ENCODE measurements at regions not wholly inside any gene's neighbourhood (a gene's known extent, or its start where the extent isn't known, plus 50 kb on each side); places are given as distances from the start of the nearest gene placed in this dataset.

DNA sequence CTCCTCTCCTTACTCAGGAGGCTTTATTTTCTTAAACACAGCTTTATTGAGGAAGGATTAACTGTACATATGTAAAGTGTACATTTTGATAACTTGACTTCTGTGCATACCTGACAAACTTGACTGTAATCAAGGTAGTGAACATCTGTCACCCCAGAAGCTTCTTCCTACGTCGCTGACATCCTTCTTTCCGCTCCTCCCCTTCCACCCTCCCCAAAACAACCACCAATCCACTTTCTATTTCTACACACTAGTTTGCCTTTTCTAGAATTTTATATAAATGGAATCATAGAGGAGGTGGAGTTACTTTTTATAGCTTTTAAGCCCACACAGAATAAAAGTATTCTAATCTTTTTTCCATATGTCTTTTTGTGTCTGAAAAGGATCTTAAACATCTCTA, 225.2 kb upstream of the RBFOX1 start:
- FAIRE-seq (no peak), DNase-seq (ENCODE audit: low read depth, low spot score) (no peak)
- H3K27ac ChIP-seq (ENCODE audit: insufficient read depth, low read depth, low read length), result no peak overlapping the region
- H3K9me1 ChIP-seq (replicated peaks; ENCODE audit: control insufficient read depth, extremely low read depth, insufficient read depth, low read length), result no peaks in the 10 kb centered on the region
- H3K4me1 ChIP-seq (ENCODE audit: control insufficient read depth, extremely low read depth, insufficient read depth, low read length), result no peaks in the 10 kb centered on the region
- no peak overlapping the region for H3K4me3 ChIP-seq (replicated peaks in 1 of 3; ENCODE audit: insufficient read depth in 1 of 3, low read depth in 1 of 3, low read length in 3 of 3)
- H3K9me3 ChIP-seq (replicated peaks; ENCODE audit: control insufficient read depth, insufficient read depth, low read length), result peaks cover 10% of the 10 kb centered on the region
- no peak overlapping the region for H2AFZ ChIP-seq (ENCODE audit: low read depth, low read length)
- no peak overlapping the region for H3K9ac ChIP-seq (replicated peaks; ENCODE audit: extremely low read depth, insufficient read depth, low read length)
- TF ChIP-seq GATA2 (IDR thresholded peaks at IDR 0.05; ENCODE audit: insufficient read depth, insufficient read length, low read depth, low read length), result no peak
- no peak for TF ChIP-seq POLR2AphosphoS5 (IDR thresholded peaks at IDR 0.05; ENCODE audit: insufficient read depth, low read depth, low read length)
- no peak for TF ChIP-seq FOS (IDR thresholded peaks at IDR 0.05; ENCODE audit: borderline replicate concordance, insufficient read depth, low read length)
- no peak for TF ChIP-seq POLR2A (IDR thresholded peaks at IDR 0.05; ENCODE audit: low read depth, low read length)
- TF ChIP-seq JUN (IDR thresholded peaks at IDR 0.05; ENCODE audit: borderline replicate concordance, insufficient read depth, insufficient read length, low read depth), result no peak
- TF ChIP-seq, protein P1, sequence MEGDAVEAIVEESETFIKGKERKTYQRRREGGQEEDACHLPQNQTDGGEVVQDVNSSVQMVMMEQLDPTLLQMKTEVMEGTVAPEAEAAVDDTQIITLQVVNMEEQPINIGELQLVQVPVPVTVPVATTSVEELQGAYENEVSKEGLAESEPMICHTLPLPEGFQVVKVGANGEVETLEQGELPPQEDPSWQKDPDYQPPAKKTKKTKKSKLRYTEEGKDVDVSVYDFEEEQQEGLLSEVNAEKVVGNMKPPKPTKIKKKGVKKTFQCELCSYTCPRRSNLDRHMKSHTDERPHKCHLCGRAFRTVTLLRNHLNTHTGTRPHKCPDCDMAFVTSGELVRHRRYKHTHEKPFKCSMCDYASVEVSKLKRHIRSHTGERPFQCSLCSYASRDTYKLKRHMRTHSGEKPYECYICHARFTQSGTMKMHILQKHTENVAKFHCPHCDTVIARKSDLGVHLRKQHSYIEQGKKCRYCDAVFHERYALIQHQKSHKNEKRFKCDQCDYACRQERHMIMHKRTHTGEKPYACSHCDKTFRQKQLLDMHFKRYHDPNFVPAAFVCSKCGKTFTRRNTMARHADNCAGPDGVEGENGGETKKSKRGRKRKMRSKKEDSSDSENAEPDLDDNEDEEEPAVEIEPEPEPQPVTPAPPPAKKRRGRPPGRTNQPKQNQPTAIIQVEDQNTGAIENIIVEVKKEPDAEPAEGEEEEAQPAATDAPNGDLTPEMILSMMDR (IDR thresholded peaks at IDR 0.05; ENCODE audit: extremely low read depth in 1 of 2, insufficient read depth in 1 of 2, low read depth in 1 of 2, low read length in 2 of 2), result no peak
- TF ChIP-seq EZH2 (IDR thresholded peaks at IDR 0.05; ENCODE audit: borderline replicate concordance, low read depth, low read length, severe bottlenecking), result no peak
- no peak for TF ChIP-seq MYC (IDR thresholded peaks at IDR 0.05; ENCODE audit: low read depth, low read length)
- TF ChIP-seq, protein P2, sequence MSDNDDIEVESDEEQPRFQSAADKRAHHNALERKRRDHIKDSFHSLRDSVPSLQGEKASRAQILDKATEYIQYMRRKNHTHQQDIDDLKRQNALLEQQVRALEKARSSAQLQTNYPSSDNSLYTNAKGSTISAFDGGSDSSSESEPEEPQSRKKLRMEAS (IDR thresholded peaks at IDR 0.05; ENCODE audit: insufficient read depth, insufficient read length), result no peak
- H3K36me3 ChIP-seq (ENCODE audit: control insufficient read depth in 2 of 2, extremely low read depth in 1 of 2, insufficient read depth in 2 of 2, low read length in 2 of 2), result no peaks in the 10 kb centered on the region
- H3K27me3 ChIP-seq (ENCODE audit: control insufficient read depth in 2 of 2, insufficient read depth in 2 of 2, low read length in 2 of 2), result no peaks in the 10 kb centered on the region
- no peak overlapping the region for H3K4me2 ChIP-seq (ENCODE audit: insufficient read depth, low read length)
- intact Hi-C loops (cut with micrococcal nuclease), result no loop called here
- no peaks in the 10 kb centered on the region for H4K20me1 ChIP-seq (replicated peaks; ENCODE audit: control insufficient read depth, extremely low read depth, insufficient read depth, low read length)
- dilution Hi-C loops (cut with MboI; ENCODE audit: extremely low pct_ligation_motif_present, low sequenced_read_pairs), result no loop called here
- ChIA-PET CTCF (no interaction called here), POLR2A (no interaction called here)
- no peaks in the 10 kb centered on the region for H3K79me2 ChIP-seq (ENCODE audit: control insufficient read depth, insufficient read depth, low read length)
- no TSS peak for BruUV-seq (replicated peaks)
